Activated CD4-positive, alpha-beta T cell treated with anti-CD3 and anti-CD28 coated beads, Interleukin-2, amount 10 ng/mL, durations not matched to agents 7 days and 5 days (primary cell): ENCODE measurements at regions not wholly inside any gene's neighbourhood (a gene's known extent, or its start where the extent isn't known, plus 50 kb on each side); places are given as distances from the start of the nearest gene placed in this dataset.

Experiments used
- CTCF ChIA-PET: fragments of 350-600 bp; sonication (Branson Sonifier 250); formaldehyde crosslinking; loops from one replicate; lab custom pipeline; 2021; ENCODE audit warnings: antibody characterized with exemption; lab: Charles Lee
- POLR2A ChIA-PET: fragments of 350-600 bp; sonication (Branson Sonifier 250); formaldehyde crosslinking; loops from one replicate; lab custom pipeline; 2021; ENCODE audit warnings: antibody characterized with exemption; lab: Charles Lee
- DNase-seq: peaks from one replicate; pipeline ENCODE4 v3.0.0-alpha.2; 2020
- H3K27ac Mint-ChIP-seq: one replicate; pipeline ENCODE4 v1.8.0; 2021; ENCODE audit warnings: mild to moderate bottlenecking, moderate library complexity, mixed read lengths
- H3K27me3 Mint-ChIP-seq: one replicate; pipeline ENCODE4 v1.8.0; 2021; ENCODE audit warnings: mixed read lengths
- H3K36me3 Mint-ChIP-seq: one replicate; pipeline ENCODE4 v1.8.0; 2021; ENCODE audit warnings: low read depth, mixed read lengths
- H3K4me1 Mint-ChIP-seq: one replicate; pipeline ENCODE4 v1.8.0; 2021; ENCODE audit warnings: mixed read lengths
- H3K4me3 Mint-ChIP-seq: one replicate; pipeline ENCODE4 v1.8.0; 2021; ENCODE audit warnings: mild to moderate bottlenecking, moderate library complexity, mixed read lengths
- H3K9me3 Mint-ChIP-seq: one replicate; pipeline ENCODE4 v1.8.0; 2021; ENCODE audit warnings: mixed read lengths

DNA sequence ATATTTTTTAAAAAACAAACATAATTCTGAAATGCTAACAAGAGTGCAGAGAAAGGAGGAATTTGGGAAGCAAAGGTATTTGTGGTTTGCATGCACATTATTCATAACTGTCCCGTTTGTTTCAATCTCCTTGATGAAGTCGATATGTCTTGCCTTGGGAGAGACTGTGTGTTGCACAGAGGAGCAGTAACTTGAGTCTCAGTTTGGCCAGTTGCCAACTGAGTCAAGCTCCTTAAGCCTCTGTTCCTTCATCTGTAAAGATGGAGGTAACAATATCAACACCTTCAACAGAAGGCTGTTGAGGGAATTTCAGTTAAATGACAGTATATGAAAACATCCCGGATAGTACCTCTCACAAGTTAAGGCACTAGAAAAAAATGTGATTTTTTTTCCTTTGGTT is 226.2 kb downstream of the ASXL3 start:
- no peaks in the 10 kb centered on the region for H3K27me3 Mint-ChIP-seq

DNA sequence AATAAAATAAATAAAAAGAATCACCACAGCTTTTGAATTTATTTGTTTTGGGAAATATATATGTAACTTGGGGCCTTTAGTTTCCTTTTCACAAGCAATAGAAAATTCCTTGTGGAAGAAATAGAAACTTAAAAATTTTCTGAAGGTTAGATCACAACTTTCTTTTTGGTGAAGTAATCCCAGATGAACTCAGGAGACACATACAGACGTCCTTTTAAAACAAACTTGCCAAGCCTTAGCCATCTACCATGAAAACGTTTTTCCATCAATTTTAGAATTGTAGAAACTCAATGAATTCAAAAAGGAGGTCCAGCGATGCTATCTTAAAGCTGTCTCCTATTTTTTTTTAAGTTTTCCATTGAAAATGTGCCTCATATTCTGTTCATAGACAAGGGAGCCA is 225.6 kb downstream of the ASXL3 start:
- no peak for DNase-seq
- no peak overlapping the region for H3K27ac Mint-ChIP-seq
- H3K9me3 Mint-ChIP-seq: no peaks in the 10 kb centered on the region
- H3K4me3 Mint-ChIP-seq: no peak overlapping the region
- no peaks in the 10 kb centered on the region for H3K27me3 Mint-ChIP-seq
- no peaks in the 10 kb centered on the region for H3K36me3 Mint-ChIP-seq
- no peaks in the 10 kb centered on the region for H3K4me1 Mint-ChIP-seq
- ChIA-PET POLR2A (no interaction called here), CTCF (no interaction called here)

More for the DNA sequence above, 226.2 kb downstream of the ASXL3 start:
- ChIA-PET POLR2A (no interaction called here), CTCF (no interaction called here)
- Mint-ChIP-seq H3K4me3 (no peak overlapping the region), H3K27ac (no peak overlapping the region), H3K4me1 (no peaks in the 10 kb centered on the region), H3K9me3 (no peaks in the 10 kb centered on the region), H3K36me3 (no peaks in the 10 kb centered on the region)
- no peak for DNase-seq

DNA sequence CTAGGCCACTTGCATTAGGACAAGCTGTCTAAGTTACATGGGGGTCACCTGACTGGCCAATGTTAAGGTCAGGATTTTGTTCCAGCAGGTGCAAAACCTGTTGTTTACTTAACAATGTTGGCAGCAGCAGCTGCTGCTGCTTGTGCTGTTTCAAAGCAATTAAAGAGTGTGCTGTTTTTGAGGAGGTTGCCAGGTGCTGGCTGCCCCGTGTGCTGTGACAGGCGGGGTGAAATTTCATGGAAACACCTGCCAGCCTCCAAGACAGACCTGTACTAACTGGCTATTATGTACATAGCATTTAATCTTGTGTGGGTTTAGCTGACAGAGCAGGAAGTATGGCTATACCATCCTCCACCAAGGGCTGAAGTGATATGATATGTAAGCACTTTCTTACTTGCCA is 224.9 kb downstream of the ASXL3 start:
- no peaks in the 10 kb centered on the region for H3K36me3 Mint-ChIP-seq
- no peaks in the 10 kb centered on the region for H3K27me3 Mint-ChIP-seq

More for the DNA sequence above, 224.9 kb downstream of the ASXL3 start:
- DNase-seq: no peak
- no peaks in the 10 kb centered on the region for H3K9me3 Mint-ChIP-seq
- H3K27ac Mint-ChIP-seq: no peak overlapping the region
- CTCF ChIA-PET: no interaction called here
- H3K4me1 Mint-ChIP-seq: no peaks in the 10 kb centered on the region
- POLR2A ChIA-PET: no interaction called here
- H3K4me3 Mint-ChIP-seq: no peak overlapping the region
